ENCODE measurements at regions not wholly inside any gene's neighbourhood (a gene's known extent, or its start where the extent isn't known, plus 50 kb on each side); places are given as distances from the start of the nearest gene placed in this dataset.

DNA sequence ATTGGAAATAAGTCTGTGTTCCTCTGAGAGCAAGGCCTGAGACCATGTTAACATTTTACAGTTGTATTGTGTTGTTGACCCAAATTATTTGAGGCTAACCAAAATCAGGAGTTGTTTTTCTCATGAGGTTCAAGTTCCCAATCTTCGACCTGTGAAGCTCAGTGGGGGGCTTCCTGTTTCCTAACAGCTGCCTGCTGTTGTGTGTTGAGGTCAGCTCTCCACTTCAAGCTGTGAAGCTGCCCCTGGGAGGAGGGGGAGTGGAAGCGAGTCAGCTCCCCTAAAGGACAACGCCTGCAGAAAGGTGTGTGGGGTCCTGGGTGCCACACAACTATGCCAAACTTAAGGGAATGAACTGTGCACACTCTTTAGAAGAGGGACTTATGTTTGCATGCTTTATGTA lies 295.5 kb downstream of the IRX1 start:
- TF ChIP-seq, protein P1, sequence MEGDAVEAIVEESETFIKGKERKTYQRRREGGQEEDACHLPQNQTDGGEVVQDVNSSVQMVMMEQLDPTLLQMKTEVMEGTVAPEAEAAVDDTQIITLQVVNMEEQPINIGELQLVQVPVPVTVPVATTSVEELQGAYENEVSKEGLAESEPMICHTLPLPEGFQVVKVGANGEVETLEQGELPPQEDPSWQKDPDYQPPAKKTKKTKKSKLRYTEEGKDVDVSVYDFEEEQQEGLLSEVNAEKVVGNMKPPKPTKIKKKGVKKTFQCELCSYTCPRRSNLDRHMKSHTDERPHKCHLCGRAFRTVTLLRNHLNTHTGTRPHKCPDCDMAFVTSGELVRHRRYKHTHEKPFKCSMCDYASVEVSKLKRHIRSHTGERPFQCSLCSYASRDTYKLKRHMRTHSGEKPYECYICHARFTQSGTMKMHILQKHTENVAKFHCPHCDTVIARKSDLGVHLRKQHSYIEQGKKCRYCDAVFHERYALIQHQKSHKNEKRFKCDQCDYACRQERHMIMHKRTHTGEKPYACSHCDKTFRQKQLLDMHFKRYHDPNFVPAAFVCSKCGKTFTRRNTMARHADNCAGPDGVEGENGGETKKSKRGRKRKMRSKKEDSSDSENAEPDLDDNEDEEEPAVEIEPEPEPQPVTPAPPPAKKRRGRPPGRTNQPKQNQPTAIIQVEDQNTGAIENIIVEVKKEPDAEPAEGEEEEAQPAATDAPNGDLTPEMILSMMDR (IDR thresholded peaks at IDR 0.05), result no peak
- no peak for TF ChIP-seq ZFX (IDR thresholded peaks at IDR 0.05; ENCODE audit: borderline replicate concordance)
- H3K27ac ChIP-seq, result no peak overlapping the region

DNA sequence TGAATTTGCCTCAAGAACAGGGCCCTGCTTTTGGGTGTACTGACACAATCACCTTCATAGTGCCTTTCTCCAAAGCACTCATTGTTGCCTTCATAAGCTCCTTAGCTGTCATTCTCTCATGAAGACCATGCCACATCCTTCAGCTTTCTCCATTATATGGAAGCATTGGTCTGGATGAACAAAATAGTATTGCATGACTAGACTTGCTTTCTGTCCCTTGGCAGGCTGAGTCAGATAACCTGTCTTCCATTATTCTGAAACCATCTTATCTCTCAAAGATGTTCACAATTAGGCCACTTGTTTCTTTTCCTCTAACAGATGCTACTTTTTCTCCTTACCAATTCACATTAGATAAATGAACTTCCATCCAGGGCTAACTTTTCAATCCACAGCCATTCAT lies 297.9 kb downstream of the IRX1 start:
- H3K27ac ChIP-seq, result no peak overlapping the region
- TF ChIP-seq, protein P1 (IDR thresholded peaks at IDR 0.05), result no peak
- TF ChIP-seq ZFX (IDR thresholded peaks at IDR 0.05; ENCODE audit: borderline replicate concordance), result no peak

DNA sequence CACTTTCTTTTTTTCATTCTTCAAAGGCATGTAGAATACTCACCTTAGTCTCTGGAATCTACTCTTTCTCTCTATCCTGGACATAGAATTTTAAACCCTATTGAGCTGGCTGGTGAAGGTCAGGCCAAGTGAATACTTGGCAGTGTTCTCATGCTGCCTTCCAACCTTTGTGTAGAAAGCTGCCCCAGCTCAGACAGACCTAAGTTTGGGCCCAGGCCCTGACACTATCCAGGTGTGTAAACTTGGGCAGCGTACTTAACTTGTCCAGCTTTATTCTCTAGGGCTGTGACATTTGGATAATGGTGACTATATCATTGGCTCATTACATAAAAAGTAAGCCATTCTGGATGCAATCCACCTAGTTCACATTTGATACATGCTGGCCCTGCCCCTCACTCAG lies 298.3 kb downstream of the IRX1 start:
- no peak for TF ChIP-seq ZFX (IDR thresholded peaks at IDR 0.05; ENCODE audit: borderline replicate concordance)
- TF ChIP-seq, protein P1 (IDR thresholded peaks at IDR 0.05), result no peak
- no peak overlapping the region for H3K27ac ChIP-seq

DNA sequence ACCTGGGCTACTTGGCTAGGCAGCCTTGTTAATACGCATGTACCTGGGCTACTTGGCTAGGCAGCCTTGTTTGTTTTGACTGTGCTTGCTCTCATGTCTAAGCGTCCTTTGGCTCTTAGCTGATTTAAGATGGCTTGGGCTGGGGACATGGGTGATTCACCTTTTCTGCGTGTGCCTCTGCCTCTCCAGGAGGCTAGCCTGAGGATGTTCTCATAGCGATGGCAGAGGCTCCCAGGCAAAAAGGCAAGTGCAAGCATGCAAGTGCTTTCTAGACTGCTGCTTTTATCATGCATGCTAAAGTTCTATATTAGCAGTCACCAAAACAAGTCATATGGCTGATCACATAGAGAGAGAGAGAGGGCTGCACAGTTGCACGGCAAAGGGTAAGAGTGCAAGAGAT lies 300.5 kb downstream of the IRX1 start:
- no peak for TF ChIP-seq ZFX (IDR thresholded peaks at IDR 0.05; ENCODE audit: borderline replicate concordance)
- TF ChIP-seq, protein P1 (IDR thresholded peaks at IDR 0.05), result no peak
- H3K27ac ChIP-seq, result no peak overlapping the region

DNA sequence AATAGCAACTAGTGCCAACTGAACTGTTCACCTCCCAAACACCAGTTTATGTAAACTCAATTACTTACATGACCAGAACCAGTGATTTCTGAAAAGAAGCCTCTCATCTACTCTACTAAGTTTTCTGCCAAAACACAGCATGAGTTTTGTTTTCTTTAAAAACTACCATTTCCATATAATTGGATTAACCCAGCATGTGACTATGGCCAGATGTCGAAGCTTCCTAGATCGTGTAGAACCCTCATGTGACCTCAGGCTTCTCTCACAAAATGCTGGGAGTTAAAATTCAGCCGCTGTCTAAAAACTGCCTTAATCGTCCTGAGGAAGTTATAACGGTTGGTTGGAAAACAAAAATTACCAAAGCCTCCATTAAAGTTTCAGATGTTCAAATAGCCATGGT lies 303.5 kb downstream of the IRX1 start:
- TF ChIP-seq, protein P1 (IDR thresholded peaks at IDR 0.05), result no peak
- no peak for TF ChIP-seq ZFX (IDR thresholded peaks at IDR 0.05; ENCODE audit: borderline replicate concordance)
- H3K27ac ChIP-seq, result no peak overlapping the region

DNA sequence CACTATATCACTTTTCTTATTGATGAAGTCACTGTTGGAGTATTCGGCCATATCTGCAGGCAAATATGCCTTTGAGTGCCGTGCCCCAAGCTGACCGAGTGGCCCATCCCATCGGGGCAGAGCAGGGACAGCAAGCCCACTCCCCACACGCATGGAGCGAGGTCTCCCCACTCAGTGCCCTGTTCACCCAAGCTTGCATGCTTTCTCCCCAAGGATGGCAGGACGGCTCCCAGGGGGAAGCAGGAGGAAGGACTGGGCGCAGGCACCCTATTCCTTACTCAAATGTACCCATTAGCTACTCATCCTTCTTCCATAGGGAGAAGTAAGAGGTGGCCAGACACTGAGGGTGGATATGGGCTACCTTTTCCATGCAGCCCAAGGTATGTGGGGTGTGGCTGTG lies 309.0 kb downstream of the IRX1 start:
- TF ChIP-seq, protein P1 (IDR thresholded peaks at IDR 0.05), result no peak
- TF ChIP-seq ZFX (IDR thresholded peaks at IDR 0.05; ENCODE audit: borderline replicate concordance), result no peak
- no peak overlapping the region for H3K27ac ChIP-seq

DNA sequence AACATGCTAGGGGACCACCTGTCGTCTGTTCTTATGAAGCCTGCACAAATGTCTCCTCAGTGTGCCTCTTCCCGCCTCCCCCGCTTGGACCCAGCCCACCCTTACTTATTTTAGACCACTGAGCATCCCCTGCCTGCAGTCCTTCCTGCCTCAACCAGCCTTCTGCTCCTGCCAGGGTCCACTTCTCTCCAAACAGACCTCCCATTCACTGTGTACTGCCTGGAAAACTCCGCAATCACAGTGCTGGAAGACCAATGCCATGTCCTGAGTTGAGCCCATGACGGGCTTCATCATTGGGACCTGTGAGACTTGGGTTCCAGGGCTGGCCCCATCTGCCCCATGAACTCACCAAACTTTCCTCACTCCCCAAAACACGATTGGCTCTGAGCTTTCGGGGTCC lies 309.4 kb downstream of the IRX1 start:
- TF ChIP-seq ZFX (IDR thresholded peaks at IDR 0.05; ENCODE audit: borderline replicate concordance), result no peak
- TF ChIP-seq, protein P1 (IDR thresholded peaks at IDR 0.05), result no peak

More for the DNA sequence above, 309.4 kb downstream of the IRX1 start:
- H3K27ac ChIP-seq, result no peak overlapping the region

All from 22Rv1 (cell line).